ENCODE measurements at regions not wholly inside any gene's neighbourhood (a gene's known extent, or its start where the extent isn't known, plus 50 kb on each side); places are given as distances from the start of the nearest gene placed in this dataset.
"Not testable (repeated sequence)": the region's sequence is repeated elsewhere in the genome, so short reads cannot be mapped to it uniquely, and the experiment has no call there.

GRCh38 chr18:8930990-8931616, 171.4 kb upstream of the NDUFV2 start:
- Mint-ChIP-seq H3K36me3 (ENCODE audit: low read depth) (peaks cover 3% of the 10 kb centered on the region), H3K27me3 (no peaks in the 10 kb centered on the region), H3K27ac (no peak overlapping the region), H3K4me3 (no peak overlapping the region), H3K4me1 (no peaks in the 10 kb centered on the region), H3K9me3 (peaks cover 18% of the 10 kb centered on the region)
- no peak for DNase-seq
- no peak for ATAC-seq

GRCh38 chr18:8932866-8933265, 169.6 kb upstream of the NDUFV2 start:
- DNase-seq: no peak
- H3K9me3 Mint-ChIP-seq: peaks cover 10% of the 10 kb centered on the region

GRCh38 chr18:8933714-8934284, 168.7 kb upstream of the NDUFV2 start:
- Mint-ChIP-seq H3K4me3 (no peak overlapping the region), H3K9me3 (peaks cover 8% of the 10 kb centered on the region), H3K27me3 (no peaks in the 10 kb centered on the region), H3K4me1 (no peaks in the 10 kb centered on the region), H3K36me3 (ENCODE audit: low read depth) (no peaks in the 10 kb centered on the region), H3K27ac (no peak overlapping the region)
- no peak for ATAC-seq
- no peak for DNase-seq

More at GRCh38 chr18:8932866-8933265, 169.6 kb upstream of the NDUFV2 start:
- no peaks in the 10 kb centered on the region for H3K36me3 Mint-ChIP-seq (ENCODE audit: low read depth)
- no peak overlapping the region for H3K4me3 Mint-ChIP-seq
- no peaks in the 10 kb centered on the region for H3K27me3 Mint-ChIP-seq
- ATAC-seq: no peak
- no peak overlapping the region for H3K27ac Mint-ChIP-seq
- no peaks in the 10 kb centered on the region for H3K4me1 Mint-ChIP-seq

- ATAC-seq, H3K27me3 Mint-ChIP-seq: not testable (repeated sequence)
These were observed 167.2 kb upstream of the NDUFV2 start for GRCh38 chr18:8935346-8935745.

GRCh38 chr18:8936619-8937018, 165.9 kb upstream of the NDUFV2 start:
- no peak for DNase-seq
- no peak for ATAC-seq
- Mint-ChIP-seq H3K27ac (no peak overlapping the region), H3K27me3 (no peaks in the 10 kb centered on the region), H3K4me3 (no peak overlapping the region), H3K4me1 (no peaks in the 10 kb centered on the region), H3K36me3 (ENCODE audit: low read depth) (no peaks in the 10 kb centered on the region), H3K9me3 (no peaks in the 10 kb centered on the region)

More at GRCh38 chr18:8935346-8935745, 167.2 kb upstream of the NDUFV2 start:
- H3K27ac Mint-ChIP-seq; H3K4me3 Mint-ChIP-seq; H3K9me3 Mint-ChIP-seq; H3K4me1 Mint-ChIP-seq; H3K36me3 Mint-ChIP-seq (ENCODE audit: low read depth); DNase-seq: not testable (repeated sequence)

- H3K9me3 Mint-ChIP-seq: no peaks in the 10 kb centered on the region
- ATAC-seq: no peak
- DNase-seq: no peak
- H3K4me3 Mint-ChIP-seq: no peak overlapping the region
- H3K4me1 Mint-ChIP-seq: no peaks in the 10 kb centered on the region
- H3K27me3 Mint-ChIP-seq: no peaks in the 10 kb centered on the region
- H3K27ac Mint-ChIP-seq: no peak overlapping the region
- H3K36me3 Mint-ChIP-seq (ENCODE audit: low read depth): no peaks in the 10 kb centered on the region
These were observed 165.1 kb upstream of the NDUFV2 start for GRCh38 chr18:8937160-8938094.

- no peaks in the 10 kb centered on the region for H3K36me3 Mint-ChIP-seq (ENCODE audit: low read depth)
- H3K4me3 Mint-ChIP-seq: no peak overlapping the region
- no peak for DNase-seq
- no peaks in the 10 kb centered on the region for H3K4me1 Mint-ChIP-seq
- no peaks in the 10 kb centered on the region for H3K9me3 Mint-ChIP-seq
- H3K27ac Mint-ChIP-seq: no peak overlapping the region
- H3K27me3 Mint-ChIP-seq: no peaks in the 10 kb centered on the region
- ATAC-seq: no peak
These were observed 163.7 kb upstream of the NDUFV2 start for GRCh38 chr18:8938817-8939216.

GRCh38 chr18:8942021-8942908, 160.2 kb upstream of the NDUFV2 start:
- H3K9me3 Mint-ChIP-seq: peaks cover 3% of the 10 kb centered on the region
- H3K4me3 Mint-ChIP-seq: no peak overlapping the region
- DNase-seq (no peak), ATAC-seq (no peak)
- no peaks in the 10 kb centered on the region for H3K4me1 Mint-ChIP-seq
- H3K27ac Mint-ChIP-seq: no peak overlapping the region
- H3K36me3 Mint-ChIP-seq (ENCODE audit: low read depth): no peaks in the 10 kb centered on the region
- no peaks in the 10 kb centered on the region for H3K27me3 Mint-ChIP-seq

- Mint-ChIP-seq H3K4me3 (no peak overlapping the region), H3K36me3 (ENCODE audit: low read depth) (no peaks in the 10 kb centered on the region), H3K27me3 (no peaks in the 10 kb centered on the region), H3K9me3 (peaks cover 3% of the 10 kb centered on the region), H3K4me1 (no peaks in the 10 kb centered on the region), H3K27ac (no peak overlapping the region)
- DNase-seq (no peak), ATAC-seq (no peak)
These were observed 159.5 kb upstream of the NDUFV2 start for GRCh38 chr18:8942909-8943545.

- H3K27me3 Mint-ChIP-seq: no peaks in the 10 kb centered on the region
- DNase-seq (no peak), ATAC-seq (no peak)
- peaks cover 3% of the 10 kb centered on the region for H3K4me1 Mint-ChIP-seq
- peaks cover 3% of the 10 kb centered on the region for H3K9me3 Mint-ChIP-seq
- H3K4me3 Mint-ChIP-seq: no peak overlapping the region
- H3K27ac Mint-ChIP-seq: no peak overlapping the region
- H3K36me3 Mint-ChIP-seq (ENCODE audit: low read depth): no peaks in the 10 kb centered on the region
These were observed 158.3 kb upstream of the NDUFV2 start for GRCh38 chr18:8943900-8944870.

GRCh38 chr18:8944871-8945245, 157.6 kb upstream of the NDUFV2 start:
- no peak overlapping the region for H3K4me3 Mint-ChIP-seq
- no peak for ATAC-seq
- DNase-seq: no peak
- H3K27ac Mint-ChIP-seq: no peak overlapping the region
- no peaks in the 10 kb centered on the region for H3K36me3 Mint-ChIP-seq (ENCODE audit: low read depth)
- peaks cover 3% of the 10 kb centered on the region for H3K4me1 Mint-ChIP-seq
- H3K27me3 Mint-ChIP-seq: no peaks in the 10 kb centered on the region
- H3K9me3 Mint-ChIP-seq: peaks cover 3% of the 10 kb centered on the region

- H3K9me3 Mint-ChIP-seq: peaks cover 3% of the 10 kb centered on the region
- H3K4me3 Mint-ChIP-seq: no peak overlapping the region
- ATAC-seq: no peak
- DNase-seq: no peak
- H3K27ac Mint-ChIP-seq: no peak overlapping the region
- no peaks in the 10 kb centered on the region for H3K27me3 Mint-ChIP-seq
- H3K4me1 Mint-ChIP-seq: peaks cover 3% of the 10 kb centered on the region
- no peaks in the 10 kb centered on the region for H3K36me3 Mint-ChIP-seq (ENCODE audit: low read depth)
These were observed 157.0 kb upstream of the NDUFV2 start for GRCh38 chr18:8945514-8945913.

Measured in activated naive CD8-positive, alpha-beta T cell treated with anti-CD3 and anti-CD28 coated beads, Interleukin-2, amount 50 U/mL, for 24 hours (primary cell).